SK-N-SH (cell line): ENCODE measurements at regions not wholly inside any gene's neighbourhood (a gene's known extent, or its start where the extent isn't known, plus 50 kb on each side); places are given as distances from the start of the nearest gene placed in this dataset.
"Not testable (repeated sequence)": the region's sequence is repeated elsewhere in the genome, so short reads cannot be mapped to it uniquely, and the experiment has no call there.

Experiments
- CTCF ChIA-PET: fragments of 300-600, 350-600 bp; formaldehyde crosslinking; extraction: SDS; loops from one replicate; lab custom pipeline; 2021; lab: Yijun Ruan, JAX
- POLR2A ChIA-PET: fragments of 350-600 bp; sonication (Branson Sonifier 250); formaldehyde crosslinking; extraction: SDS; loops from one replicate; lab custom pipeline; 2020; ENCODE audit warnings: antibody characterized with exemption, inconsistent platforms; lab: Yijun Ruan, JAX
- DNase-seq: peaks from one replicate; pipeline ENCODE4 v3.0.0; 2012
- H2AFZ ChIP-seq: fragments of 200-600 bp; sonication (generic); 2 replicates; pipeline ENCODE4 v1.8.1; 2016; ENCODE audit warnings: antibody characterized with exemption, mild to moderate bottlenecking, low read depth
- H3F3A ChIP-seq: fragments of 200-600 bp; sonication (generic); replicated peaks from 2 replicates; pipeline ENCODE3; 2016; ENCODE audit warnings: antibody characterized with exemption, mild to moderate bottlenecking; ENCODE audit not compliant: insufficient read depth
- H3K27ac ChIP-seq, 2 experiments: fragments of 200-500 bp in 1 of 2; fragments of 200-600 bp in 1 of 2; sonication (Bioruptor generic) in 1 of 2; sonication (generic), shearing (Covaris generic) in 1 of 2; 2 replicates each; pipeline versions ENCODE4 v1.5.1 to v1.6.1; 2014 to 2016; ENCODE audit warnings: low read depth in 2 of 2, inconsistent platforms in 1 of 2, low read length in 1 of 2, mild to moderate bottlenecking in 1 of 2, mixed read lengths in 1 of 2
- H3K27me3 ChIP-seq: fragments of 200-600 bp; sonication (generic), shearing (Covaris generic); 2 replicates; pipeline ENCODE4 v1.6.1; 2016; ENCODE audit warnings: mixed run types; ENCODE audit not compliant: insufficient read depth
- H3K36me3 ChIP-seq, 2 experiments: fragments of 200-500 bp in 1 of 2; fragments of 200-600 bp in 1 of 2; sonication (Bioruptor generic) in 1 of 2; sonication (generic) in 1 of 2; replicated peaks in 1 of 2; 2 replicates each; pipeline versions ENCODE3 to v1.5.1; 2014 to 2016; ENCODE audit warnings: low read length in 1 of 2, mild to moderate bottlenecking in 1 of 2; ENCODE audit not compliant: insufficient read depth in 2 of 2, control insufficient read depth in 1 of 2
- H3K4me1 ChIP-seq, 2 experiments: fragments of 200-500 bp in 1 of 2; fragments of 200-600 bp in 1 of 2; sonication (Bioruptor generic) in 1 of 2; sonication (generic), shearing (Covaris generic) in 1 of 2; 2 replicates each; pipeline versions ENCODE4 v1.5.1 to v1.6.1; 2014 to 2016; ENCODE audit warnings: low read depth in 1 of 2, low read length in 1 of 2, mixed run types in 1 of 2; ENCODE audit not compliant: insufficient read depth in 2 of 2, control insufficient read depth in 1 of 2
- H3K4me2 ChIP-seq: fragments of 200-600 bp; sonication (generic), shearing (Covaris generic); 2 replicates; pipeline ENCODE4 v1.6.1; 2017; ENCODE audit warnings: mixed run types
- H3K4me3 ChIP-seq, 2 experiments: fragments of 200-500 bp in 1 of 2; fragments of 200-600 bp in 1 of 2; sonication (Bioruptor generic) in 1 of 2; sonication (generic), shearing (Covaris generic) in 1 of 2; 2 replicates each; pipeline versions ENCODE4 v1.5.1 to v1.8.1; 2014 to 2016; ENCODE audit warnings: low read depth in 2 of 2, inconsistent platforms in 1 of 2, low read length in 1 of 2, mild to moderate bottlenecking in 1 of 2, mixed read lengths in 1 of 2, moderate library complexity in 1 of 2
- H3K79me2 ChIP-seq: fragments of 200-600 bp; sonication (generic); 2 replicates; pipeline ENCODE4 v1.8.1; 2017; ENCODE audit warnings: mild to moderate bottlenecking; ENCODE audit not compliant: insufficient read depth
- H3K9ac ChIP-seq: fragments of 200-600 bp; sonication (generic); 2 replicates; pipeline ENCODE4 v1.6.1; 2017; ENCODE audit warnings: mixed run types
- H3K9me2 ChIP-seq: fragments of 200-600 bp; sonication (generic); 2 replicates; pipeline ENCODE4 v1.6.1; 2017; ENCODE audit warnings: mixed run types
- H3K9me3 ChIP-seq: fragments of 200-600 bp; sonication (generic); 2 replicates; pipeline ENCODE4 v1.6.1; 2017; ENCODE audit warnings: mixed run types, mild to moderate bottlenecking, moderate library complexity
- H4K20me1 ChIP-seq: fragments of 200-600 bp; sonication (generic); 2 replicates; pipeline ENCODE4 v1.6.1; 2017; ENCODE audit warnings: mild to moderate bottlenecking, mixed run types; ENCODE audit not compliant: insufficient read depth
- ELF1 ChIP-seq: IDR thresholded peaks from 2 replicates; pipeline ENCODE4 v1.4.0; 2012
- EZH2phosphoT487 ChIP-seq: fragments of 200-600 bp; sonication (generic); IDR thresholded peaks from 2 replicates; pipeline ENCODE4 v1.6.1; 2017; ENCODE audit warnings: low read depth, mixed run types, mild to moderate bottlenecking, antibody characterized with exemption, moderate library complexity, borderline replicate concordance
- FOXM1 ChIP-seq: IDR thresholded peaks from 2 replicates; pipeline ENCODE4 v1.4.0; 2012; ENCODE audit warnings: low read depth, mild to moderate bottlenecking
- GABPA ChIP-seq: IDR thresholded peaks from 2 replicates; pipeline ENCODE4 v1.4.0; 2012; ENCODE audit warnings: low read depth, mild to moderate bottlenecking
- JUND ChIP-seq: IDR thresholded peaks from 2 replicates; pipeline ENCODE4 v1.4.0; 2012
- MEF2A ChIP-seq: IDR thresholded peaks from 2 replicates; pipeline ENCODE4 v1.4.0; 2012; ENCODE audit warnings: low read depth, borderline replicate concordance
- MXI1 ChIP-seq: IDR thresholded peaks from 2 replicates; pipeline ENCODE4 v1.6.1; 2012; ENCODE audit warnings: mild to moderate bottlenecking, low read depth, low read length, improper control_type of control experiment
- SIN3A ChIP-seq: IDR thresholded peaks from 2 replicates; pipeline ENCODE4 v1.6.1; 2012; ENCODE audit warnings: low read depth, mild to moderate bottlenecking, low read length, moderate library complexity, borderline replicate concordance
- TAF1 ChIP-seq: IDR thresholded peaks from 2 replicates; pipeline ENCODE4 v1.6.1; 2012; ENCODE audit warnings: low read depth, mild to moderate bottlenecking, low read length, moderate library complexity, borderline replicate concordance
- TCF12 ChIP-seq: IDR thresholded peaks from 2 replicates; pipeline ENCODE4 v1.4.0; 2012
- TEAD4 ChIP-seq: IDR thresholded peaks from 2 replicates; pipeline ENCODE4 v1.4.0; 2012; ENCODE audit warnings: mild to moderate bottlenecking, borderline replicate concordance; ENCODE audit not compliant: insufficient read depth
- YY1 ChIP-seq: IDR thresholded peaks from 2 replicates; pipeline ENCODE4 v1.4.0; 2012; ENCODE audit warnings: low read depth, mild to moderate bottlenecking
- WGBS: methylation state at CpG from one replicate; pipeline ENCODE4 v1.1.6; 2017; ENCODE audit warnings: low lambda C conversion rate; 5-methylcytosine and 5-hydroxymethylcytosine counted together
- TF ChIP-seq, protein P1 (sequence below): IDR thresholded peaks from 2 replicates; pipeline ENCODE4 v1.4.0; 2012; ENCODE audit warnings: low read depth, borderline replicate concordance
- TF ChIP-seq, protein P2 (sequence below): fragments of 150-350 bp; IDR thresholded peaks from 2 replicates; pipeline ENCODE4 v1.6.1; 2016; ENCODE audit warnings: mild to moderate bottlenecking, low read depth, low read length
- TF ChIP-seq, protein P3 (sequence below): IDR thresholded peaks from 2 replicates; pipeline ENCODE4 v1.4.0; 2012; ENCODE audit warnings: low read depth, borderline replicate concordance

DNA sequence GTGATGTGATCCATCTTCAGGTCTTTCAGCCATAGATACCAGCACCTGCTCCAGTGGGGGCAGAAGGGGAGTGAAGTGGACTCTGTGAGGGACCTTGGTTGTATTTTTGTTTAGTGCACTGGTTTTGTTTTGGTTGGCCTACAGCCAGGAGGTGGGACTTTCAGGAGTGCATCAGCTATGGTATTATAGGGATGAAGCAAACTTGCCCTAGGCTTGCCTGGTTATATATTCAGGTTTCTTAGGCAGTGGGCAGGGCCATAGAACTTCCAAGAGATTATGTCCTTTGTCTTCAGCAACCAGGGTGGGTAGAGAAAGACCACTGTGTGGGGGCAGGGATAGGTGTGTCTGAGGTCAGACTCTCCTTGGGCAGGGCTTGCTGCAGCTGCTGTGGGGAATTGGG, 337.3 kb upstream of the SGO1 start:
- ChIA-PET CTCF (interaction anchor here (0.9 to 1.1 kb wide), 2 partner anchors 10 to 11 kb away, joined by 3 read pairs; no protein-coding TSS in a partner anchor), POLR2A (no interaction called here)
- Histone ChIP-seq H3K36me3 (no peaks in the 10 kb centered on the region), H3K27me3 (no peaks in the 10 kb centered on the region), H3K9ac (no peak overlapping the region), H3K79me2 (no peaks in the 10 kb centered on the region), H3F3A (no peaks in the 10 kb centered on the region), H3K9me3 (no peaks in the 10 kb centered on the region), H3K4me3 (no peak overlapping the region), H3K4me1 (no peaks in the 10 kb centered on the region), H3K9me2 (no peaks in the 10 kb centered on the region), H2AFZ (no peak overlapping the region), H3K27ac (no peak overlapping the region), H3K4me2 (no peak overlapping the region), H4K20me1 (no peaks in the 10 kb centered on the region)
- no peak for DNase-seq
- TF ChIP-seq TCF12: no peak
- TF ChIP-seq, protein P1, sequence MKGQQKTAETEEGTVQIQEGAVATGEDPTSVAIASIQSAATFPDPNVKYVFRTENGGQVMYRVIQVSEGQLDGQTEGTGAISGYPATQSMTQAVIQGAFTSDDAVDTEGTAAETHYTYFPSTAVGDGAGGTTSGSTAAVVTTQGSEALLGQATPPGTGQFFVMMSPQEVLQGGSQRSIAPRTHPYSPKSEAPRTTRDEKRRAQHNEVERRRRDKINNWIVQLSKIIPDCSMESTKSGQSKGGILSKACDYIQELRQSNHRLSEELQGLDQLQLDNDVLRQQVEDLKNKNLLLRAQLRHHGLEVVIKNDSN: no peak
- TF ChIP-seq GABPA: no peak

DNA sequence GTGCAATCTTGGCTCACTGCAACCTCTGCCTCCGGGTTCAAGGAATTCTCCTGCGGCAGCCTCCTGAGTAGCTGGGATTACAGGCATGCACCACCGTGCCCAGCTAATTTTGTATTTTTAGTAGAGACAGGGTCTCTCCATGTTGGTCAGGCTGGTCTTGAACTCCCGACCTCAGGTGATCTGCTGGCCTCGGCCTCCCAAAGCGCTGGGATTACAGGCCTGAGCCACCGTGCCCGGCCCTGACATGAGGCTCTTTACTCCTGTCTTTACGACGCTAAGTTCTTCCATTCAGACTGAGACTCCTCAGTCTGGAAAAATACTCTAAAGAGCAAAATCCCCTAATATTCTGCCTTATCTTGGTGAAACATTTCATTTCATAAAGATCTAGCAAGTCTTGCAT, 331.3 kb upstream of the SGO1 start:
- H3K4me2 ChIP-seq, H3K4me1 ChIP-seq, H3K9me2 ChIP-seq, H3K27ac ChIP-seq, H3K36me3 ChIP-seq, H3K9ac ChIP-seq, H3K9me3 ChIP-seq, H3K4me3 ChIP-seq, H3K79me2 ChIP-seq, H4K20me1 ChIP-seq, H2AFZ ChIP-seq, H3K27me3 ChIP-seq, POLR2A ChIA-PET, H3F3A ChIP-seq, DNase-seq: not testable (repeated sequence)
- CTCF ChIA-PET: interaction anchor here (0.6 kb wide), 1 partner anchor 1028 kb away, joined by 3 read pairs; no protein-coding TSS in a partner anchor
- 83% methylated on average over 10 of the region's 10 CpGs for WGBS

DNA sequence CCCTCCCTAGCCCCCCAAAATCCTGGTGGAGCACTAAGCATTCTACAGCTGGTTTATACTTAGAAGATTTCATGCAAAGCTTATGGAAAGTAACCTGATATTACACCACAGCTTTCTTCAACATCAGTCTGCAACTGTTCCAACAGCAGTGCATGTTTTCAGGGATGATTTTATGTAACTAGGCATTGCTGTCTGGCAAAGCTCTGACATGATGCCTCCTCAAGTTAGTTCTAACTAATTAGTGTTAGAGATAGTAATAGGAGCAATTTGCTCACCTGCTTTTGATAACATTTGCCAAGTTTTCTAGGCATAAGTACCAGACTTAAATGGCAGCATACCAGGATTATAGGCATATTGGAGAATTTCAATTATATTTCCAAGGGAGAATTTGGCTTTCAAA, 330.3 kb upstream of the SGO1 start:
- DNase-seq: no peak
- no peaks in the 10 kb centered on the region for H3K9me2 ChIP-seq
- H3K4me2 ChIP-seq: no peak overlapping the region
- H3K4me1 ChIP-seq: no peaks in the 10 kb centered on the region
- POLR2A ChIA-PET: no interaction called here
- no peaks in the 10 kb centered on the region for H3K79me2 ChIP-seq
- no peaks in the 10 kb centered on the region for H3K27me3 ChIP-seq
- H3K4me3 ChIP-seq: no peak overlapping the region
- no peaks in the 10 kb centered on the region for H3F3A ChIP-seq
- CTCF ChIA-PET: interaction anchor here (0.6 to 1.4 kb wide), 2 partner anchors 670 to 1029 kb away, joined by 3 read pairs; no protein-coding TSS in a partner anchor
- H3K27ac ChIP-seq: no peak overlapping the region
- no peak for TF ChIP-seq YY1
- TF ChIP-seq TAF1: no peak
- H3K36me3 ChIP-seq: no peaks in the 10 kb centered on the region
- H3K9ac ChIP-seq: no peak overlapping the region
- H4K20me1 ChIP-seq: no peaks in the 10 kb centered on the region
- H3K9me3 ChIP-seq: peaks cover 5% of the 10 kb centered on the region; the same call in 1 of the 2 replicates
- H2AFZ ChIP-seq: no peak overlapping the region

DNA sequence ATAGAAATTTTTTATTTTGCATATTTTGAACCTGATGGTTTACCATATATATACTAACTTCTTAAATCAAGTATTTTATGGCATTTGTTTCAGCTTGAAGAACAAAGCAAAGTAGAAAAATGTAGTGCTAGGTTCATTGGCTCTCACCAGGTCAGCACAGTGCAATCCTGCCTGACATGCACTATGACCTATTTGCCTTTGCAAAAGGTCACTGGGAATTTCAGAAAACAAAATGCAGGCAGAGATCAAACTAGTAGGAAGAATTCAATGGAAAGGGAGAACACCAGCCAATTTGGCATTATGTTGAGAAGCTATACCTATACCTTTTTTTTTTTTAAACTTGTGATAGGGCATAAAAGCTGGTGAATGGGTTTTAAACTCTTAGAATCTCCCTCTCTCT, 329.8 kb upstream of the SGO1 start:
- Histone ChIP-seq H3K4me1 (no peaks in the 10 kb centered on the region), H2AFZ (no peak overlapping the region), H3K9me3 (peaks cover 5% of the 10 kb centered on the region; the same call in 1 of the 2 replicates), H3K4me2 (no peak overlapping the region), H3K27ac (no peak overlapping the region), H3K4me3 (no peak overlapping the region), H3K79me2 (no peaks in the 10 kb centered on the region), H3K36me3 (no peaks in the 10 kb centered on the region), H3K9ac (no peak overlapping the region), H3F3A (no peaks in the 10 kb centered on the region), H4K20me1 (no peaks in the 10 kb centered on the region), H3K9me2 (no peaks in the 10 kb centered on the region), H3K27me3 (no peaks in the 10 kb centered on the region)
- POLR2A ChIA-PET: no interaction called here
- CTCF ChIA-PET: interaction anchor here (1.4 kb wide), 1 partner anchor 670 kb away, joined by 3 read pairs; no protein-coding TSS in a partner anchor
- no peak for DNase-seq
- TF ChIP-seq FOXM1 (no peak), SIN3A (no peak), YY1 (no peak), EZH2phosphoT487 (no peak), ELF1 (no peak), TEAD4 (no peak), JUND (no peak), MXI1 (no peak), MEF2A (no peak), GABPA (no peak)
- TF ChIP-seq, protein P2, sequence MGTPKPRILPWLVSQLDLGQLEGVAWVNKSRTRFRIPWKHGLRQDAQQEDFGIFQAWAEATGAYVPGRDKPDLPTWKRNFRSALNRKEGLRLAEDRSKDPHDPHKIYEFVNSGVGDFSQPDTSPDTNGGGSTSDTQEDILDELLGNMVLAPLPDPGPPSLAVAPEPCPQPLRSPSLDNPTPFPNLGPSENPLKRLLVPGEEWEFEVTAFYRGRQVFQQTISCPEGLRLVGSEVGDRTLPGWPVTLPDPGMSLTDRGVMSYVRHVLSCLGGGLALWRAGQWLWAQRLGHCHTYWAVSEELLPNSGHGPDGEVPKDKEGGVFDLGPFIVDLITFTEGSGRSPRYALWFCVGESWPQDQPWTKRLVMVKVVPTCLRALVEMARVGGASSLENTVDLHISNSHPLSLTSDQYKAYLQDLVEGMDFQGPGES: no peak
- TF ChIP-seq, protein P3, sequence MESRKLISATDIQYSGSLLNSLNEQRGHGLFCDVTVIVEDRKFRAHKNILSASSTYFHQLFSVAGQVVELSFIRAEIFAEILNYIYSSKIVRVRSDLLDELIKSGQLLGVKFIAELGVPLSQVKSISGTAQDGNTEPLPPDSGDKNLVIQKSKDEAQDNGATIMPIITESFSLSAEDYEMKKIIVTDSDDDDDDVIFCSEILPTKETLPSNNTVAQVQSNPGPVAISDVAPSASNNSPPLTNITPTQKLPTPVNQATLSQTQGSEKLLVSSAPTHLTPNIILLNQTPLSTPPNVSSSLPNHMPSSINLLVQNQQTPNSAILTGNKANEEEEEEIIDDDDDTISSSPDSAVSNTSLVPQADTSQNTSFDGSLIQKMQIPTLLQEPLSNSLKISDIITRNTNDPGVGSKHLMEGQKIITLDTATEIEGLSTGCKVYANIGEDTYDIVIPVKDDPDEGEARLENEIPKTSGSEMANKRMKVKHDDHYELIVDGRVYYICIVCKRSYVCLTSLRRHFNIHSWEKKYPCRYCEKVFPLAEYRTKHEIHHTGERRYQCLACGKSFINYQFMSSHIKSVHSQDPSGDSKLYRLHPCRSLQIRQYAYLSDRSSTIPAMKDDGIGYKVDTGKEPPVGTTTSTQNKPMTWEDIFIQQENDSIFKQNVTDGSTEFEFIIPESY: no peak
